ENCODE measurements at regions not wholly inside any gene's neighbourhood (a gene's known extent, or its start where the extent isn't known, plus 50 kb on each side); places are given as distances from the start of the nearest gene placed in this dataset.

GRCh38 chr2:2701813-2702212, 370.7 kb upstream of the MYT1L start:
- H3K27me3 ChIP-seq (ENCODE audit: insufficient read depth in 3 of 3, low read length in 2 of 3), result no peaks in the 10 kb centered on the region
- H3K9me3 ChIP-seq, result no peaks in the 10 kb centered on the region
- no peak for DNase-seq
- no peaks in the 10 kb centered on the region for H3K36me3 ChIP-seq (ENCODE audit: insufficient read depth in 1 of 2, low read depth in 1 of 2)
- no peak overlapping the region for H3K4me3 ChIP-seq
- ATAC-seq, result no peak
- H3K27ac ChIP-seq, result no peak overlapping the region
- WGBS, 3 donors, result 75 to 85% (median 80%) methylated on average over 8 of the region's 8 CpGs
- H3K4me1 ChIP-seq, result no peaks in the 10 kb centered on the region
- intact Hi-C loops (cut with DNase I), result no loop called here
- no peak for TF ChIP-seq CTCF (IDR thresholded peaks at IDR 0.05)

DNA sequence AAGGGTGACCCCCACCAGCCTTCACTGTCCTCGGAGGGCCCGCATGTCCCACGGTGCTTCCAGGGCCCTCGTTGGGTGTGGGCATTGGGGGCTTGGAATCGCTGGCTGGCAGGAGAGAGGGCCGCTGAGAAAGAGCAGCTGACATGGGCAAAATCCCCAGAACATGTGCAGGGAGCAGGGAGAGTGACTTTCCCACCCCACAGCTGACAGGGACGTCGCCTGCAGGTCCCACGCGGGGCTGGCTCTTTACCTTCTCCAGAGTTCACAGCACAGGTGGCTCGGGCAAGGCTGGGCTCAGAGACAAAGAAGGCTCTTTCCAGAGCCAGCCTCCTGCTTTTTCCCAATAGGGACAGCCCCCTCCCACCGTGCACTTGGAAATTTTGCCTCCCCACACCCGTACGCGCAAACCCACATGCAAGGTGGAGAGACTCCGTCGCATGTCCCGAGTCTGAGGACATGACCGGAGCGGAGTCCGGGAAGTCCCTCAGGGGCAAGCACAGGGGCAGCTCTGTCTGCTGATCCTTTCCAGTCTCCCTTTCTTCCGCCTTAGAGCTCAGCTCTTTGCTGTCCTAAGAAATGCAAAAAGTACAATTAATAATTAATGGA, 370.2 kb upstream of the MYT1L start:
- Histone ChIP-seq H3K27me3 (ENCODE audit: insufficient read depth in 3 of 3, low read length in 2 of 3) (no peaks in the 10 kb centered on the region), H3K36me3 (ENCODE audit: insufficient read depth in 1 of 2, low read depth in 1 of 2) (no peaks in the 10 kb centered on the region), H3K9me3 (no peaks in the 10 kb centered on the region), H3K4me3 (no peak overlapping the region), H3K27ac (no peak overlapping the region), H3K4me1 (no peaks in the 10 kb centered on the region)
- no peak for DNase-seq
- intact Hi-C loops (cut with DNase I), result no loop called here
- no peak for TF ChIP-seq CTCF (IDR thresholded peaks at IDR 0.05)
- no peak for ATAC-seq
- 64 to 73% (median 69%) methylated on average over 22 of the region's 22 CpGs for WGBS, 3 donors

DNA sequence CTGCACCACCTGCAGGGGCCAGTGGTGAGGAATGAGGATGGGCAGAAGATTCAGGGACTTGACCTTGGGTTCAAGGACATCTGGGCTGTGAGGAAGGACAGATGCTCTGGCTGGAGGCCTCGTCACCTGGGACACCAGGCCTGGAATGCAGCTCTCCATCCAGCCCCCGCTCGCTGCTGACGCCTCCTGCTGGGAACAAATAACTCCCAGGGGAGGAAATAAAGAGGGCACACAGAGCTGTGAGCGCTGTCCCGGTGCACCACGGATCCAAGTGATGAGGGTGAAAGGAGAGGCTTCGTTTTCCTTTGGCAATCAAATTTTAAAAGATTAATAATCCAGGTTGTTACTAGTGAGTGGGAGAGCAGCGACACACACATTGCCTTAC, 368.0 kb upstream of the MYT1L start:
- no peak for TF ChIP-seq CTCF (IDR thresholded peaks at IDR 0.05)
- Histone ChIP-seq H3K27me3 (ENCODE audit: insufficient read depth in 3 of 3, low read length in 2 of 3) (no peaks in the 10 kb centered on the region), H3K4me3 (no peak overlapping the region), H3K27ac (no peak overlapping the region), H3K9me3 (no peaks in the 10 kb centered on the region), H3K36me3 (ENCODE audit: insufficient read depth in 1 of 2, low read depth in 1 of 2) (no peaks in the 10 kb centered on the region), H3K4me1 (no peaks in the 10 kb centered on the region)
- DNase-seq (no peak), ATAC-seq (no peak)
- 52 to 57% (median 56%) methylated on average over 9 of the region's 9 CpGs for WGBS, 3 donors
- intact Hi-C loops (cut with DNase I), result no loop called here

GRCh38 chr2:2698182-2699120, 367.4 kb upstream of the MYT1L start:
- Histone ChIP-seq H3K27me3 (ENCODE audit: insufficient read depth in 3 of 3, low read length in 2 of 3) (no peaks in the 10 kb centered on the region), H3K4me3 (no peak overlapping the region), H3K36me3 (ENCODE audit: insufficient read depth in 1 of 2, low read depth in 1 of 2) (no peaks in the 10 kb centered on the region), H3K27ac (no peak overlapping the region), H3K9me3 (no peaks in the 10 kb centered on the region), H3K4me1 (no peaks in the 10 kb centered on the region)
- no peak for TF ChIP-seq CTCF (IDR thresholded peaks at IDR 0.05)
- DNase-seq (no peak), ATAC-seq (no peak)
- 84 to 85% (median 85%) methylated on average over 24 of the region's 24 CpGs for WGBS, 3 donors
- intact Hi-C loops (cut with DNase I), result no loop called here
